Upper lobe of left lung (tissue), 4 donors: ENCODE measurements at regions not wholly inside any gene's neighbourhood (a gene's known extent, or its start where the extent isn't known, plus 50 kb on each side); places are given as distances from the start of the nearest gene placed in this dataset.

Experiments used
- CTCF ChIP-seq, 6 experiments: fragments of 450-650 bp in 4 of 6; fragments of 200-600 bp in 2 of 6; sonication (generic) in 2 of 6; IDR thresholded peaks; one replicate each; pipeline ENCODE4 v1.5.1; 2016 to 2019; ENCODE audit warnings: antibody characterized with exemption in 6 of 6
- EP300 ChIP-seq, 4 donors: sonication (generic); formaldehyde crosslinking; IDR thresholded peaks; one replicate each; pipeline ENCODE4 v1.5.1; 2017; ENCODE audit warnings: antibody characterized with exemption in 4 of 4, control low read depth in 2 of 4
- POLR2A ChIP-seq, 4 donors: fragments of 450-650 bp; IDR thresholded peaks; one replicate each; pipeline ENCODE4 v1.5.1; 2016 to 2017; ENCODE audit warnings: antibody characterized with exemption in 4 of 4, mild to moderate bottlenecking in 2 of 4
- POLR2AphosphoS5 ChIP-seq, 2 donors: sonication (generic); formaldehyde crosslinking; IDR thresholded peaks; one replicate each; pipeline ENCODE4 v1.5.1; 2017; ENCODE audit warnings: antibody characterized with exemption in 2 of 2

- TF ChIP-seq CTCF (IDR thresholded peaks at IDR 0.05) = no peak
- no peak for TF ChIP-seq POLR2AphosphoS5 (IDR thresholded peaks at IDR 0.05)
- no peak for TF ChIP-seq POLR2A (IDR thresholded peaks at IDR 0.05)
- TF ChIP-seq EP300 (IDR thresholded peaks at IDR 0.05) = no peak
These were observed 804.9 kb upstream of the SEMA6A start for GRCh38 chr5:117379521-117379920.
